DND-41 (cell line): ENCODE measurements at regions not wholly inside any gene's neighbourhood (a gene's known extent, or its start where the extent isn't known, plus 50 kb on each side); places are given as distances from the start of the nearest gene placed in this dataset.
"Not testable (repeated sequence)": the region's sequence is repeated elsewhere in the genome, so short reads cannot be mapped to it uniquely, and the experiment has no call there.

Source experiments
- ATAC-seq: fragments of 200-7000 bp; cut with Tn5 transposase; 3 replicates; pipeline ENCODE4 v1.9.1; 2021; ENCODE audit warnings: low read depth; ENCODE audit not compliant: insufficient read depth
- DNase-seq: peaks from one replicate; pipeline ENCODE4 v3.0.0-alpha.2; 2020
- H2AFZ ChIP-seq: 2 replicates; pipeline ENCODE4 v1.6.0; 2012; ENCODE audit warnings: low read depth, low read length
- H3K27ac ChIP-seq: 2 replicates; pipeline ENCODE4 v1.5.1; 2012; ENCODE audit warnings: low read length, inconsistent platforms
- H3K27me3 ChIP-seq: fragments of 200-600 bp; sonication (generic); 2 replicates; pipeline ENCODE4 v1.6.0; 2012; ENCODE audit warnings: low read length, mild to moderate bottlenecking, inconsistent platforms; ENCODE audit not compliant: insufficient read depth, poor library complexity
- H3K36me3 ChIP-seq: 2 replicates; pipeline ENCODE4 v1.5.1; 2012; ENCODE audit warnings: low read length, inconsistent platforms; ENCODE audit not compliant: insufficient read depth
- H3K4me1 ChIP-seq: 2 replicates; pipeline ENCODE4 v1.5.1; 2012; ENCODE audit warnings: mild to moderate bottlenecking, low read length; ENCODE audit not compliant: insufficient read depth
- H3K4me2 ChIP-seq: 2 replicates; pipeline ENCODE4 v1.6.0; 2012; ENCODE audit warnings: mild to moderate bottlenecking, moderate library complexity, low read length, inconsistent platforms; ENCODE audit not compliant: insufficient read depth
- H3K4me3 ChIP-seq, 2 experiments: fragments of 200-600 bp in 1 of 2; shearing (Covaris generic) in 1 of 2; 2 replicates each; pipeline ENCODE4 v1.5.1; 2012 to 2016; ENCODE audit warnings: inconsistent platforms in 2 of 2, low read length in 2 of 2, mild to moderate bottlenecking in 2 of 2, low read depth in 1 of 2, moderate library complexity in 1 of 2
- H3K79me2 ChIP-seq: 2 replicates; pipeline ENCODE4 v1.6.0; 2012; ENCODE audit warnings: low read length, inconsistent platforms; ENCODE audit not compliant: insufficient read depth
- H3K9ac ChIP-seq: 2 replicates; pipeline ENCODE4 v1.6.0; 2012; ENCODE audit warnings: low read depth, mild to moderate bottlenecking, inconsistent platforms, low read length, moderate library complexity
- H3K9me3 ChIP-seq: 2 replicates; pipeline ENCODE4 v1.5.1; 2012; ENCODE audit warnings: low read length, moderate library complexity, mild to moderate bottlenecking, inconsistent platforms; ENCODE audit not compliant: insufficient read depth, severe bottlenecking
- H4K20me1 ChIP-seq: 2 replicates; pipeline ENCODE4 v1.6.0; 2012; ENCODE audit warnings: low read length; ENCODE audit not compliant: insufficient read depth
- CTCF ChIP-seq: IDR thresholded peaks from 2 replicates; pipeline ENCODE4 v1.5.1; 2012; ENCODE audit warnings: borderline replicate concordance, low read length, moderate library complexity, mild to moderate bottlenecking; ENCODE audit not compliant: poor library complexity, severe bottlenecking; ENCODE audit errors: extremely low read depth
- EZH2 ChIP-seq: IDR thresholded peaks from 3 replicates; pipeline ENCODE4 v1.6.1; 2012; ENCODE audit warnings: borderline replicate concordance, low read depth, mild to moderate bottlenecking, moderate library complexity, low read length, inconsistent platforms; ENCODE audit not compliant: severe bottlenecking

- Histone ChIP-seq H2AFZ (no peak overlapping the region), H3K36me3 (peaks cover 71% of the 10 kb centered on the region), H3K9me3 (no peaks in the 10 kb centered on the region), H3K4me2 (no peak overlapping the region), H3K27ac (no peak overlapping the region), H3K4me3 (no peak overlapping the region), H3K79me2 (peaks cover 26% of the 10 kb centered on the region; the same call in 1 of the 2 replicates), H3K4me1 (no peaks in the 10 kb centered on the region), H4K20me1 (peaks cover 6% of the 10 kb centered on the region; the same call in 1 of the 2 replicates), H3K9ac (no peak overlapping the region), H3K27me3 (no peaks in the 10 kb centered on the region)
- DNase-seq = no peak
- no peak for ATAC-seq
- no peak for TF ChIP-seq EZH2
- no peak for TF ChIP-seq CTCF
Observed at GRCh38 chr9:92223758-92224157, 69.7 kb downstream of the IARS1 start.

GRCh38 chr9:92208693-92209524 lies 84.6 kb downstream of the IARS1 start:
- Histone ChIP-seq H3K4me3 (no peak overlapping the region), H4K20me1 (peaks cover 4% of the 10 kb centered on the region), H3K79me2 (no peaks in the 10 kb centered on the region), H2AFZ (no peak overlapping the region), H3K9me3 (no peaks in the 10 kb centered on the region), H3K27ac (no peak overlapping the region), H3K27me3 (no peaks in the 10 kb centered on the region), H3K4me2 (no peak overlapping the region), H3K36me3 (peaks cover 56% of the 10 kb centered on the region), H3K4me1 (no peaks in the 10 kb centered on the region), H3K9ac (no peak overlapping the region)
- DNase-seq = no peak
- no peak for ATAC-seq
- TF ChIP-seq EZH2 (no peak), CTCF (no peak)

- H2AFZ ChIP-seq = no peak overlapping the region
- no peaks in the 10 kb centered on the region for H3K79me2 ChIP-seq
- H3K9me3 ChIP-seq = no peaks in the 10 kb centered on the region
- H3K36me3 ChIP-seq = peaks cover 32% of the 10 kb centered on the region
- TF ChIP-seq EZH2 (no peak), CTCF (no peak)
- no peak overlapping the region for H3K4me3 ChIP-seq
- DNase-seq = no peak
- no peaks in the 10 kb centered on the region; the same call in 1 of the 2 replicates for H4K20me1 ChIP-seq
- ATAC-seq = peak; percentile 32; the same call in 2 of the 3 replicates
- H3K27me3 ChIP-seq = no peaks in the 10 kb centered on the region
- H3K4me1 ChIP-seq = no peaks in the 10 kb centered on the region
- no peak overlapping the region for H3K4me2 ChIP-seq
- H3K27ac ChIP-seq = no peak overlapping the region
- no peak overlapping the region for H3K9ac ChIP-seq
Observed at GRCh38 chr9:92206488-92206887, 87.0 kb downstream of the IARS1 start.

- not testable (repeated sequence) for H3K79me2 ChIP-seq, H3K4me2 ChIP-seq, H2AFZ ChIP-seq, H3K9ac ChIP-seq, H4K20me1 ChIP-seq, ATAC-seq, H3K4me3 ChIP-seq, H3K27me3 ChIP-seq, DNase-seq, H3K27ac ChIP-seq, H3K9me3 ChIP-seq, H3K36me3 ChIP-seq, H3K4me1 ChIP-seq
Observed at GRCh38 chr9:92203887-92204286, 88.7 kb upstream of the SPTLC1 start.

GRCh38 chr9:92198237-92198636 lies 83.0 kb upstream of the SPTLC1 start:
- H3K36me3 ChIP-seq, H3K4me1 ChIP-seq, H2AFZ ChIP-seq, ATAC-seq, H3K27ac ChIP-seq, H3K79me2 ChIP-seq, H4K20me1 ChIP-seq, H3K27me3 ChIP-seq, DNase-seq, H3K4me2 ChIP-seq, H3K9me3 ChIP-seq, H3K9ac ChIP-seq, H3K4me3 ChIP-seq: not testable (repeated sequence)
